ENCODE measurements at regions not wholly inside any gene's neighbourhood (a gene's known extent, or its start where the extent isn't known, plus 50 kb on each side); places are given as distances from the start of the nearest gene placed in this dataset.
A peak's percentile ranks its signal among the peaks of the same experiment; 100 is the strongest.
"Not testable (repeated sequence)": the region's sequence is repeated elsewhere in the genome, so short reads cannot be mapped to it uniquely, and the experiment has no call there.

DNA sequence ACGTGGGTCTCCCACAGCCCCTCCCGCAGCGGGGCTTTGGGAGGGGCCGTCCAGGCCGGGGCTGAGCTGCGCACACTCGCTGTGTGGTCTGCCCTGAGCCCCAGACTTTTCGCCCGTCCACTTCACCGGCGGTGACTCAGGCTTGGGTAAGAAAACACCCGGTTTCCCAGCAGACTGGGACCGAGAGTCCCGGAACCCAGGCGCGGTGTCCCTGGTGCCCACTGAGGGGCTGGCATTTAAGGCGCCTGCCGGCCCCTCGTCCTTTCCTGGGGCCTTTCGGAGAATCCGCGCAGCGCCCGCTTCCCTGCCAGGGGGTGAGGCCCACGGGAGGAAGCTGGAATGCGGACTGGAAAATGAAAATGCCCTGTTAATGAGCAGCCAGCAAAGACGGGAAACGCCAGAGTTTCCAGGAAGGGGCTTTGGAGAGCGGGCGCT lies 100.3 kb downstream of the C16orf95 start:
- H3K36me3 ChIP-seq, result no peaks in the 10 kb centered on the region
- no peaks in the 10 kb centered on the region for H3K27me3 ChIP-seq
- TF ChIP-seq, protein P1, sequence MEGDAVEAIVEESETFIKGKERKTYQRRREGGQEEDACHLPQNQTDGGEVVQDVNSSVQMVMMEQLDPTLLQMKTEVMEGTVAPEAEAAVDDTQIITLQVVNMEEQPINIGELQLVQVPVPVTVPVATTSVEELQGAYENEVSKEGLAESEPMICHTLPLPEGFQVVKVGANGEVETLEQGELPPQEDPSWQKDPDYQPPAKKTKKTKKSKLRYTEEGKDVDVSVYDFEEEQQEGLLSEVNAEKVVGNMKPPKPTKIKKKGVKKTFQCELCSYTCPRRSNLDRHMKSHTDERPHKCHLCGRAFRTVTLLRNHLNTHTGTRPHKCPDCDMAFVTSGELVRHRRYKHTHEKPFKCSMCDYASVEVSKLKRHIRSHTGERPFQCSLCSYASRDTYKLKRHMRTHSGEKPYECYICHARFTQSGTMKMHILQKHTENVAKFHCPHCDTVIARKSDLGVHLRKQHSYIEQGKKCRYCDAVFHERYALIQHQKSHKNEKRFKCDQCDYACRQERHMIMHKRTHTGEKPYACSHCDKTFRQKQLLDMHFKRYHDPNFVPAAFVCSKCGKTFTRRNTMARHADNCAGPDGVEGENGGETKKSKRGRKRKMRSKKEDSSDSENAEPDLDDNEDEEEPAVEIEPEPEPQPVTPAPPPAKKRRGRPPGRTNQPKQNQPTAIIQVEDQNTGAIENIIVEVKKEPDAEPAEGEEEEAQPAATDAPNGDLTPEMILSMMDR (IDR thresholded peaks at IDR 0.05), result no peak
- intact Hi-C loops (cut with DNase I; ENCODE audit: low total_unique reads), result no loop called here
- H3K4me1 ChIP-seq, result peaks cover 0 to 14% (median 1%) of the 10 kb centered on the region in 4 donors
- H3K9me3 ChIP-seq, result no peaks in the 10 kb centered on the region
- DNase-seq, result peak; percentile 36 to 74
- H3K4me3 ChIP-seq, result peak overlapping the region; percentile 40 to 44
- H3K27ac ChIP-seq, result peak overlapping the region; percentile 48 to 72

DNA sequence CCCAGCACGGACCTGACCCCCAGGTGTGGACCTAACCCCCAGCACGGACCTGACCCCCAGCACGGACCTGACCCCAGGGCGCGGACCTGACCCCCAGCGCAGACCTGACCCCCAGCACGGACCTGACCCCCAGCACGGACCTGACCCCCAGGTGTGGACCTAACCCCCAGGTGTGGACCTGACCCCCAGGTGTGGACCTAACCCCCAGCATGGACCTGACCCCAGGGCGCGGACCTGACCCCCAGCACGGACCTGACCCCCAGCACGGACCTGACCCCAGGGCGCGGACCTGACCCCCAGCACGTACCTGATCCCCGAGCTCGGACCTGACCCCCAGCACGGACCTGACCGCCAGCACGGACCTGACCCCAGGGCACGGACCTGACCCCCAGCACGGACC lies 99.4 kb downstream of the C16orf95 start:
- H3K27me3 ChIP-seq; H3K36me3 ChIP-seq; DNase-seq; H3K9me3 ChIP-seq; intact Hi-C loops (cut with DNase I; ENCODE audit: low total_unique reads); H3K27ac ChIP-seq; H3K4me3 ChIP-seq: not testable (repeated sequence)
- H3K4me1 ChIP-seq, result peaks cover 0 to 14% (median 1%) of the 10 kb centered on the region in 4 donors

DNA sequence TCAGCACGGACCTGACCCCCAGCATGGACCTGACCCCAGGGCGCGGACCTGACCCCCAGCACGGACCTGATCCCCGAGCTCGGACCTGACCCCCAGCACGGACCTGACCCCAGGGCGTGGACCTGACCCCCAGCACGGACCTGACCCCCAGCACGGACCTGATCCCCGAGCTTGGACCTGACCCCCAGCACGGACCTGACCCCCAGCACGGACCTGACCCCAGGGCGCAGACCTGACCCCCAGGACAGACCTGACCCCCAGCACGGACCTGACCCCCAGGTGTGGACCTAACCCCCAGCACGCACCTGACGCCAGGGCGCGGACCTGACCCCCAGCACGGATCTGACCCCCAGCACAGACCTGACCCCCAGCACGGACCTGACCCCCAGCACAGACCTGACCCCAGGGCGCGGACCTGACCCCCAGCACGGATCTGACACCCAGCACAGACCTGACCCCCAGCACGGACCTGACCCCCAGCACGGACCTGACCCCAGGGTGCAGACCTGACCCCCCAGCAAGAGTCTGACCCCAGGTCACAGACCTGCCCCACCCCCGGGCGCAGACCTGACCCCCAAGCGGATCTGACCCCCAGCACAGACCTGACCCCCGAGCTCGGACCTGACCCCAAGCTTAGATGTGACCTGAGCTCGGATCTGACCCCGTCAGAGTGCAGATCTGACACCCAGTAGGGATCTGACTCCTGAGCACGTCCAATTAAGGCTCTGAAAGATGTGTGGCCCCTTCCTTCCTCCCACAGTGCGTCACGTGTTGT lies 98.7 kb downstream of the C16orf95 start:
- no peaks in the 10 kb centered on the region for H3K36me3 ChIP-seq
- H3K9me3 ChIP-seq, result no peaks in the 10 kb centered on the region
- H3K27me3 ChIP-seq, result no peaks in the 10 kb centered on the region
- TF ChIP-seq, protein P1 (IDR thresholded peaks at IDR 0.05), result no peak
- DNase-seq, result no peak
- H3K4me3 ChIP-seq, result no peak overlapping the region
- intact Hi-C loops (cut with DNase I; ENCODE audit: low total_unique reads), result no loop called here
- peaks cover 0 to 14% (median 1%) of the 10 kb centered on the region in 4 donors for H3K4me1 ChIP-seq
- no peak overlapping the region for H3K27ac ChIP-seq

DNA sequence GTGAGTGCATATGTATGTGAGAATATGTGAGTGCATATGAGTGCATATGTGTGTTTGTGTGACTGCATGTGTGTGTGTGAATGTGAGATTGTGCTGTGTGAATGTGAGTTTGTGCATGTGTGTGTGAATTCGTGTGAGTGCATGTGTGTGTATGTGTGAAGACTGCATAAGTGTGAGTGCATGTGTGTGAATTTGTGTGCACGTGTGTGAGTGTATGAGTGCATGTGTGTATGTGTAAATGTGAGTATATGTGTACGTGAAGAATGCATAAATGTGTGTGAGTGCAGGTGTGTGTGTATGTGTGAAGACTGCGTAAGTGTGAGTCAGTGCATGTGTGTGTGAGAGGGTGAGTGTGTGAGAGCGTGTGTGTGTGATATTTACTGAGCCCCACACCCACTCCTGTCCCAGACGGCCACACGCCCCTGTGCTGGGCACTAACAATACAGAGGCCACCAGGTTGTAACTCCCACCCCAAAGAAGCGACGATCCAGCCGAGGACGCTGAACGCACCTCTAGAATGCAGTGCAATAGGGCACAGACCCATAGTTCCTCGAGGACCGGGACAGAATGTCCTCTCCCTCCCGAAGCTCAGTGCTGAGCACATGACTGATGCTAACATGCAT lies 97.8 kb downstream of the C16orf95 start:
- Histone ChIP-seq H3K27me3 (no peaks in the 10 kb centered on the region), H3K27ac (no peak overlapping the region), H3K4me1 (peaks cover 0 to 14% (median 1%) of the 10 kb centered on the region in 4 donors), H3K4me3 (no peak overlapping the region), H3K9me3 (no peaks in the 10 kb centered on the region), H3K36me3 (no peaks in the 10 kb centered on the region)
- TF ChIP-seq, protein P1 (IDR thresholded peaks at IDR 0.05), result no peak
- DNase-seq, result no peak
- intact Hi-C loops (cut with DNase I; ENCODE audit: low total_unique reads), result no loop called here

DNA sequence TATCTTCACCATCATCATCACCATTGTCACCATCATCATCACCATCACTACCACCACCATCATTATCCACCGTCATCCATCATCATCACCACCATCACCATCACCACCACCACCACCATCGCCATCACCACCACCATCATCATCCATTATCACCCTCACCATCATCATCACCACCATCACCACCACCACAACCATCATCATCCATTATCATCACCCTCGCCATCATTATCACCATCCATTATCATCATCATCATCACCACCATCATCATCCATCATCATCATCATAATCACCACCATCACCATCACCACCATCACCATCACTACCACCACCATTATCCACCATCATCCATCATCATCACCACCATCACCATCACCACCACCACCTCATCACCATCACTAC lies 95.6 kb downstream of the C16orf95 start:
- Histone ChIP-seq H3K27ac (no peak overlapping the region), H3K36me3 (no peaks in the 10 kb centered on the region), H3K27me3 (no peaks in the 10 kb centered on the region), H3K4me1 (peaks cover 0 to 8% (median 1%) of the 10 kb centered on the region in 4 donors), H3K9me3 (no peaks in the 10 kb centered on the region), H3K4me3 (no peak overlapping the region)
- intact Hi-C loops (cut with DNase I; ENCODE audit: low total_unique reads), result no loop called here
- no peak for DNase-seq
- TF ChIP-seq, protein P1 (IDR thresholded peaks at IDR 0.05), result no peak

DNA sequence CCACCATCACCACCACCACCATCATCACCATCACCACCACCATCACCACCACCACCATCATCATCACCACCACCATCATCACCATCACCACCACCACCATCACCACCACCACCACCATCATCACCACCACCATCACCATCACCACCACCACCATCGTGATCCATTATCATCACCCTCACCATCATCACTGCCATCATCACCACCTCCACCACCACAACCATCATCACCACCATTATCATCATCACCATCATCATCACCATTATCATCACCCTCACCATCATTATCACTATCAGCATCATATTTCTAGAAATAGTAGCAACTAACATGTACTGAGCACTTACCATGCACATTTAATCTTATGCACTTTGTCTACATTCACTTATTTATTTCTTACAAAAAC lies 94.9 kb downstream of the C16orf95 start:
- no peak overlapping the region for H3K27ac ChIP-seq
- H3K36me3 ChIP-seq, result no peaks in the 10 kb centered on the region
- H3K27me3 ChIP-seq, result no peaks in the 10 kb centered on the region
- H3K4me3 ChIP-seq, result no peak overlapping the region
- no peak for DNase-seq
- peaks cover under 1 to 7% (median 4%) of the 10 kb centered on the region in 4 donors for H3K4me1 ChIP-seq
- intact Hi-C loops (cut with DNase I; ENCODE audit: low total_unique reads), result no loop called here
- TF ChIP-seq, protein P1 (IDR thresholded peaks at IDR 0.05), result no peak
- no peaks in the 10 kb centered on the region for H3K9me3 ChIP-seq
